T-helper 2 cell treated with Interferon-gamma antibody and Interleukin-4, amounts not matched to agents 5 μg/mL and 100 μg/mL, for 36 hours (primary cell): ENCODE measurements at regions not wholly inside any gene's neighbourhood (a gene's known extent, or its start where the extent isn't known, plus 50 kb on each side); places are given as distances from the start of the nearest gene placed in this dataset.

Experiments used
- DNase-seq: peaks from one replicate; pipeline ENCODE4 v3.0.0; 2021; ENCODE audit warnings: low spot score
- H3K27ac Mint-ChIP-seq: one replicate; pipeline ENCODE4 v1.8.0; 2021; ENCODE audit warnings: mild to moderate bottlenecking, mixed read lengths
- H3K27me3 Mint-ChIP-seq: one replicate; pipeline ENCODE4 v1.8.0; 2021; ENCODE audit warnings: low read depth, mixed read lengths
- H3K36me3 Mint-ChIP-seq: one replicate; pipeline ENCODE4 v1.8.0; 2021; ENCODE audit warnings: low read depth, mixed read lengths
- H3K4me1 Mint-ChIP-seq: one replicate; pipeline ENCODE4 v1.8.0; 2021; ENCODE audit warnings: low read depth, mixed read lengths
- H3K4me3 Mint-ChIP-seq: one replicate; pipeline ENCODE4 v1.8.0; 2022; ENCODE audit warnings: mild to moderate bottlenecking, moderate library complexity, mixed read lengths
- H3K9me3 Mint-ChIP-seq: one replicate; pipeline ENCODE4 v1.8.0; 2021; ENCODE audit warnings: mixed read lengths

DNA sequence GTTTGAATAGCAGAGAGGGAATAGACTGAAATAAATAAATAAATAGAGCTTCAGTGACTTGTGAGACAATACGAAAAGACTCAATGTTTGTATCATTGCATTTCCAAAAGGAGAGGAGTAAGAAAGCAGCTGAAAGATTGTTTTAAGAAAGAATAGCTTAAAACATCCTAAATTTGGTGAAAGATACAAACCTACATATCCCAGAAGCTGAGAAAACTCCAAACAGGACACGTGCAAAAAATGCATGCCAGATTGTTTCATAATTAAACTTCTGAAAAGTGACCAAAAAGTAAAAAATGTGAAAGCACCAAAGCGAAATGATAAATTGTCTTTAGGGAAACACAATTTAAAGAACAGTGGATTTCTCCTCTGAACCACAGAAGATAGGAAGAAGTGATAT is 711.0 kb downstream of the AACS start:
- no peaks in the 10 kb centered on the region for H3K4me1 Mint-ChIP-seq
- no peak overlapping the region for H3K27ac Mint-ChIP-seq
- no peaks in the 10 kb centered on the region for H3K36me3 Mint-ChIP-seq
- H3K27me3 Mint-ChIP-seq, result no peaks in the 10 kb centered on the region
- no peak overlapping the region for H3K4me3 Mint-ChIP-seq
- H3K9me3 Mint-ChIP-seq, result no peaks in the 10 kb centered on the region
- no peak for DNase-seq

DNA sequence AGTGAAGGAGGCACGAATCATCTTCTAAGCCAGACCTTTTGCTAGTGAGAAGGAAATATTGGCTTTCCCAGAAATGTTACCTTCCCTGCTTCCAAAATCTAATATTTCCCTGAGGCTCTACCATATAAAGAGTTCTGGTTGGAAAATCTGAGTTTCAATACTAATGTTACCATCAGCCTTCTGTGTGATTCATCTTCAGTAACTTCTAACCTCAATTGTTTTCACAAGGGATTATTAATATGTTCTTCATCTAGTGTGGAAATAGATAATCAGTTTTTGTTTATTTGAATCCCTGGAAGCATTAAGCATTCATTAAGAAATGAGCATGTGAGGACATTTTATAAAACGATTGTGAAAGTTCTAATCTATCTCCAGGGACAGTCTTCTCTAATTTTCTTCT is 720.9 kb downstream of the AACS start:
- H3K4me1 Mint-ChIP-seq, result no peaks in the 10 kb centered on the region
- peaks cover 21% of the 10 kb centered on the region for H3K9me3 Mint-ChIP-seq
- no peak overlapping the region for H3K27ac Mint-ChIP-seq
- no peaks in the 10 kb centered on the region for H3K36me3 Mint-ChIP-seq
- no peaks in the 10 kb centered on the region for H3K27me3 Mint-ChIP-seq
- H3K4me3 Mint-ChIP-seq, result no peak overlapping the region
- DNase-seq, result no peak

DNA sequence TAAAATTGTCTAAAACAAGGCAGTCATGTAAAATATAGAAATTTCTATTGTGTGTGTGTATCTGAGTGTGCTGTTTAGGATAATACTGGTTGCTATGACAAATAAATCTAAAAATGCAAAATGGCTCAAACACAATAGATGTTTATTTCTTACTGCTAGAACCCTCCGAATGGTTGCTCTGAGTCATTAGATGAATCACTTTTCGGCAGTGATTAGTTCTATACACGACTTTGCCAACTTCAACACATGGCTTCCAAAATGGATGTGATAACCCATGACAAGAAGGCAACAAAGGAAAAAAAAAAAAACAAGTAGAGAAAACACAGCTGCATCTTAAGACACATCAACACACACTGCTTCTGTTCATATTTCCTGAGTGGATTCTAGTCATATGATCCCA is 729.2 kb downstream of the AACS start:
- no peak overlapping the region for H3K27ac Mint-ChIP-seq
- no peaks in the 10 kb centered on the region for H3K36me3 Mint-ChIP-seq
- H3K4me3 Mint-ChIP-seq, result no peak overlapping the region
- no peaks in the 10 kb centered on the region for H3K27me3 Mint-ChIP-seq
- H3K4me1 Mint-ChIP-seq, result no peaks in the 10 kb centered on the region
- peaks cover 23% of the 10 kb centered on the region for H3K9me3 Mint-ChIP-seq
- no peak for DNase-seq

DNA sequence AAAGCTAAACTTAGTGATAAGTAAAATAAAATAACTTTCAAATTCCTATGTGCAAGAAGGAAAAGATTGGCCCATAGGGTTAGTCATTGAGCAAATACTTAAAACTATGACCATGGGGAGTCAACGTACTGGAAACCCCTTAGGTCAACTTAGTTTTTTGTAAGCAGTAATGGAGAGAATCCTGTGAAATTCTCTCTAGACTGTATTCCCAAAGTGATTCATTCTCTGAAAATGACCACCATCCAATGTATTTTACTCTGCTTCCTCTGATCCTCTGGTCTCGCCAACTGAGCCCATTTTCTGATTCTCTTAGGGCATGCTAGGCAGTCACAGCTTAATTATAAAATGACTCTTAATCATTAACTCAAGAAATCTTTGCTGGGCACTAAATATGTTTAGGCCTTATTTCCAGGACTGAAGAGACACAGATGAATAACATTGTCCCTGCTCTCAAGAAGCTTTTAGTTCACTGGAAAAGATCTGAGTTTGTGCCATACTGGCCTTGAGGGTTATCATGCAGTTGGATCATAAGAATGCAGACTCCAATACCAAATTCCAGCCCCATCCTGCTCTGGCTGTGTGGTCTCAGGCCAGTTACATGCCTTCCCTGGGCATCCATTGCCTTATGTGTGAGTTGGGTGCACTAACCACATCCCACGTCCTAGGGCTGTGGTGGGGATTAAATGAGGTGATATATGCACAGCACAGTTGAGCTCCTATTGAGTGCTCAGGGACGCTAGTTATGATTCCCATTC is 732.4 kb downstream of the AACS start:
- H3K27me3 Mint-ChIP-seq, result no peaks in the 10 kb centered on the region
- H3K9me3 Mint-ChIP-seq, result peaks cover 13% of the 10 kb centered on the region
- H3K4me3 Mint-ChIP-seq, result no peak overlapping the region
- H3K36me3 Mint-ChIP-seq, result no peaks in the 10 kb centered on the region
- H3K27ac Mint-ChIP-seq, result no peak overlapping the region
- DNase-seq, result no peak
- H3K4me1 Mint-ChIP-seq, result no peaks in the 10 kb centered on the region

DNA sequence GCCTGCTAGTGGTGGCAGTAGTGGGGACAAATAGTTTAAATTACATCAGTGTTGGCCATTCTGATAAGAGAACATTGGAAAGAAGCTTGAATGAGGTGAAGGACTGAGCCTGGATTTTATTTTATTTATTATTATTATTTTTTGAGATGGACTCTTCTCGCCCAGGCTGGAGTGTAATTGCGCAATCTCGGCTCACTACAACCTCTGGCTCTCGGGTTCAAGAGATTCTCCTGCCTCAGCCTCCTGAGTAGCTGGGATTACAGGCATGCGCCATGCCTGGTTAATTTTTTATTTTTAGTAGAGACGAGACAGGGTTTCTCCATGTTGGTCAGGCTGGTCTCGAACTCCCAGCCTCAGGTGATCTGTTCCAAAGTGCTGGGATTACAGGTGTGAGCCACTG is 739.4 kb downstream of the AACS start:
- no peak for DNase-seq
- Mint-ChIP-seq H3K4me1 (no peaks in the 10 kb centered on the region), H3K9me3 (peaks cover 21% of the 10 kb centered on the region), H3K36me3 (no peaks in the 10 kb centered on the region), H3K4me3 (no peak overlapping the region), H3K27me3 (no peaks in the 10 kb centered on the region), H3K27ac (no peak overlapping the region)

DNA sequence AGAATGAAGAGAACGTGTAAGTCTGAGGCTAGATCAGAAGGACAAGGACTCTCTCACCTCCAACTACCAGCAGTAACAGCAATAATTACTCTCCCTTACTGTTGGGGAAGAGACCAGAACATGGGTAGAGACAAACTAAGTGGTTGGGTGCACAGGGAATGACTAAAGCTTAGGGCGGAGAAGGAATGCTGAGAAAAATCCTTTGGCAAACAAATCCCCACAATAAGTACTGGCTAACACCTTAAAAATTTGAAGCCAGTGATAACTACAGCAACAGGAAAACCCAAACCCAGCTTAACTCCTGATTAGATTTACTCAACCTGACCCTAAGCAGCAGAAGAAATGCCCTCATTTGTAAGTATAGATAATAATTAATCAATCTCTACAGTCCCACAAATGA is 759.0 kb downstream of the AACS start:
- no peak overlapping the region for H3K4me3 Mint-ChIP-seq
- H3K4me1 Mint-ChIP-seq, result no peaks in the 10 kb centered on the region
- no peaks in the 10 kb centered on the region for H3K36me3 Mint-ChIP-seq
- no peak overlapping the region for H3K27ac Mint-ChIP-seq
- H3K9me3 Mint-ChIP-seq, result peaks cover 15% of the 10 kb centered on the region
- DNase-seq, result no peak
- no peaks in the 10 kb centered on the region for H3K27me3 Mint-ChIP-seq

DNA sequence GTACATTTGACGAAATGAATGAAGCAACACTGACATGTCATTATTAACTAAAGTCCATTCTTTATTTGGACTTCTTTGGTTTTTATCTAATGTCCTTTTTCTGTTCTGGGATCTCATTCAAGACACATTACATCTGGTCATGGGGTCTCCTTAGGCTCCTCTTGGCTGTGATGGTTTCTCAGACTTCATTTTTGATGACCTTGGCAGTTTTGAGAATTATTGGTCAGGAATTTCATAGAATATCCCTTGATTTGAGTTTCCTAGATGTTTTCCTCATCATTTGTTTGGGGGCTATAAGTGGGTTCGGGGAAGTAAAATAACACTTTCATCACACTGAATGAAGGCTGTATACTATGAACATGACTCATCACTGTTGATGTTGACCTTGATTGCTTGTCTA is 770.6 kb downstream of the AACS start:
- no peaks in the 10 kb centered on the region for H3K36me3 Mint-ChIP-seq
- no peaks in the 10 kb centered on the region for H3K27me3 Mint-ChIP-seq
- no peak for DNase-seq
- H3K27ac Mint-ChIP-seq, result no peak overlapping the region
- H3K9me3 Mint-ChIP-seq, result peaks cover 8% of the 10 kb centered on the region
- H3K4me3 Mint-ChIP-seq, result no peak overlapping the region
- H3K4me1 Mint-ChIP-seq, result no peaks in the 10 kb centered on the region

DNA sequence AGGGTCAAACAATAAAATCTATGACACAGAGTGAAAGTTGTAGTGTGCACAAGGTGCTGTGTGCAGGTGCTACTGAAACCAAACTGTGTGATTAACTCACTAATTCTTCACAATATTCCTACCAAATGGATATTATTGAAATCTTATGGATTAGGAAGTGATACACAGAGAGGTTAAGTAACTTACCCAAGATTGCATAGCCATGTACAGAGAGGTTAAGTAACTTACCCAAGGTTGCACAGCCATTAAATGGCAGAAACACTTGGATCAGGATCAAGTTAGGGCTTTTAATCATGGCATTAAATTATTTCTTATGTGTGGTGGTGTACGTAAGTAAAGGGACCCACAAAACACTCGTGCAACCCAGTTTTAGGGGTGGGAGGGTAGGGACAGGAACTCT is 771.4 kb downstream of the AACS start:
- no peak overlapping the region for H3K27ac Mint-ChIP-seq
- no peak for DNase-seq
- H3K36me3 Mint-ChIP-seq, result no peaks in the 10 kb centered on the region
- no peak overlapping the region for H3K4me3 Mint-ChIP-seq
- peaks cover 8% of the 10 kb centered on the region for H3K9me3 Mint-ChIP-seq
- H3K27me3 Mint-ChIP-seq, result no peaks in the 10 kb centered on the region
- H3K4me1 Mint-ChIP-seq, result no peaks in the 10 kb centered on the region

DNA sequence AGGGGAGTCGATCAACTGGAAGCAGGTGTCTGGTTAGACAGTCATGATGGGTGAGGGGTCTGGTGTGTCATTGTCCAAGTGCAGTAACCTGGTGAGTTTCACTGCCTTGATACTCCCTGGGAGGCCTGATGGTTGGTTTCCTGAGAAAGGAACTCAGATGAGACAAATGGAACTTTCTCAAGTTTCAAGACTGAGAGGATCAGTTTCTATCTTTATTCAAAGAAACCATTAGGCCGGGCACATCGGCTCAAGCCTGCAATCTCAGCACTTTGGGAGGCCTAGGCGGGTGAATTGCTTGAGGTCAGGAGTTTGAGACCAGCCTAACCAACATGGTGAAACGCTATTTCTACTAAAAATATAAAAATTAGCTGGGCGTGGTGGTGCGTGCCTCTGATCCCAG is 776.1 kb downstream of the AACS start:
- Mint-ChIP-seq H3K9me3 (peaks cover 8% of the 10 kb centered on the region), H3K27me3 (no peaks in the 10 kb centered on the region), H3K4me1 (no peaks in the 10 kb centered on the region), H3K27ac (no peak overlapping the region), H3K36me3 (no peaks in the 10 kb centered on the region), H3K4me3 (no peak overlapping the region)
- no peak for DNase-seq

DNA sequence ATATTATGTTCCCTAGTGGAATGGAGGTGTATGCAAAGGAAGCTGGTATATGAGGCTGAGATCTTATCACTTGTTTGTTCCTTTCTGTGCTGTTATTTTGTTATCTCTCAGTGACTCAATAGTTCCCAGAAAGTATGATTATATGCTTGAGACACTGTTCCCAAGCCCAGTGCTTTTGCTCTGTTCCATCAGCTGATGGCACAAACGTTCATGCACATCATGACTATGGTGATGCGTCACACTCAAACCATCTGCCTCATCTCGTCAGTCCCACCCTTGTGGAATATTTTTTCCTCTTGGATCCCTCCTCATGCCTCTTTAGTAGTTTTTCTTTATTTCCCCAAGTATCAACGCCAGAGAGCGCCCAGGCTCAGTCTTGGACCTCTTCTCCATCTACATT is 786.9 kb downstream of the AACS start:
- no peaks in the 10 kb centered on the region for H3K27me3 Mint-ChIP-seq
- H3K27ac Mint-ChIP-seq, result no peak overlapping the region
- no peak for DNase-seq
- H3K4me3 Mint-ChIP-seq, result no peak overlapping the region
- no peaks in the 10 kb centered on the region for H3K36me3 Mint-ChIP-seq
- H3K9me3 Mint-ChIP-seq, result peaks cover 4% of the 10 kb centered on the region
- H3K4me1 Mint-ChIP-seq, result no peaks in the 10 kb centered on the region

DNA sequence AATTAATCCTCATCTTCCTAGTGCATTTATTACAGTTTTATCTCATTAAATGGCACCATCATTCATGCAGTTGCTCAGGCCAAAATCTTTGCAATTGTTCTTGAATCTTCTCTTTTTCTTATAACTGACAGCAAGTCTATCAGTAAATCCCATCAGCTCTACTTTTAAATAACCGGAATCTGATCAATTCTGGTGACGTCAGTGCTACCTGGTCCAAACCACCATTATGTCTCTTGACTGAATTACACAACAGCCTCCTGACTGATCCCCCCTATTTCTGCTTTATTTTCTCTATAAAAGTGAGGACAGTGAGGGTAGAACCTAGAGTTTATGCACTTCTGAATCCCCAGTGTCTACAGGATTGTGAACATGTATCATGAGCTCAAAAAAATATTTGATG is 787.4 kb downstream of the AACS start:
- Mint-ChIP-seq H3K27ac (no peak overlapping the region), H3K4me1 (no peaks in the 10 kb centered on the region), H3K9me3 (peaks cover 4% of the 10 kb centered on the region), H3K4me3 (no peak overlapping the region), H3K36me3 (no peaks in the 10 kb centered on the region), H3K27me3 (no peaks in the 10 kb centered on the region)
- no peak for DNase-seq

DNA sequence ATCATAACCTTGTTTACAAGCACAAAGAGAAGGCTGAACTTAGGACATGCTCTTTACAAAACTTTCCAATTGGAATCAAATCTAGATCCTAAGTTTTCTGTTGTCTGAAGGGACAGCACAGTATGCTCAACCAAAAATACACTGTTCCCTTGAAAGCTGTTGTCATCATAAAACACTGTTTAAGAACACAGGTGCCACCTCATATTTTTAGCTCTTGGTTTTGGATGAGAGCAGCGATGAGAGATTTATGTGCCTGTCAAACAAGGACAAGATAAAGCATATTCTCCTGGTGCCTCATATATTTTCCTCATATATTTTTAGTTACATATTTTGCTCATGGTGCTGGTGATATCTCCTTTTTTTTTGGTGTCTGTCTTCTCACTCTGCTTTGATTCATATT is 788.4 kb downstream of the AACS start:
- no peak for DNase-seq
- no peaks in the 10 kb centered on the region for H3K4me1 Mint-ChIP-seq
- H3K36me3 Mint-ChIP-seq, result no peaks in the 10 kb centered on the region
- peaks cover 4% of the 10 kb centered on the region for H3K9me3 Mint-ChIP-seq
- no peaks in the 10 kb centered on the region for H3K27me3 Mint-ChIP-seq
- no peak overlapping the region for H3K4me3 Mint-ChIP-seq
- no peak overlapping the region for H3K27ac Mint-ChIP-seq

DNA sequence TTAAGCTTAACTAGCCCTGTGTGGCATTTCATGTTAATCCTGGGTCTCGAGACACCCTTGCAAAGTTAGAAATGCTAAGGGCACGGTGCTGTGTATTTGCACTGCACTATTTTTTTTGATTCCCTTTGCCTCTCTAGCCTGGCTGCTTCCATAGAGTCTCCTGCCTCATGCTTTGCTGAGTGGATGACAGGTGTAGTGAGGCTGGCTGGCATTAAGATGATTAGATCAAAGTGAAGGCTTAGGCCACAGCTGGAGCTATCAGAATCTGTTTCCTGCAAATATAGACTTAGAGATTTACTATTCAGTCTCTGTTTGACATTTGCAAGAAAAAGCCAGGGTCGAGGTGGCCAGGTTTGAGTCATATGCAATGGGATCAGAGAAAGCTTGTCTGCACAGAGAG is 791.1 kb downstream of the AACS start:
- peaks cover 16% of the 10 kb centered on the region for H3K9me3 Mint-ChIP-seq
- no peak overlapping the region for H3K27ac Mint-ChIP-seq
- no peaks in the 10 kb centered on the region for H3K4me1 Mint-ChIP-seq
- no peak overlapping the region for H3K4me3 Mint-ChIP-seq
- H3K36me3 Mint-ChIP-seq, result no peaks in the 10 kb centered on the region
- no peaks in the 10 kb centered on the region for H3K27me3 Mint-ChIP-seq
- no peak for DNase-seq

DNA sequence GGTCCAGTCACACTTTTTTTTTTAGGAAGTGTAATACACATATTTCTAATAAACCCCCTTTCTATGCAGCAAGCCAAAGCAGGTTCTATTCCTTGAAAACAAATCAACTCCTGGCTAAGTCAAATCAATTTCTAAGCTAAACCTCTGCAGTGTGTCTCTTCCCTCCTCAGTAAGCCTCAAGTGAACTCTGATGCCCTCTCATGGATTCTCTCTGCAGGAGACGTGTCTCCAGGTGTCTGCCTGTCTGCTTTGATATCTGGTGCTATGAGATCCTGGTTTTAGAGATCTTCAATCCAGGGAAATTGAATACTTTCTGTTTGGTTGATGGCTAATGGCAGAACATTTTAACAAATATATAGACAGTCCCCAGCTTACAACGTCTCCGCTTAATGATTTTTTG is 791.7 kb downstream of the AACS start:
- Mint-ChIP-seq H3K36me3 (no peaks in the 10 kb centered on the region), H3K9me3 (peaks cover 16% of the 10 kb centered on the region), H3K27me3 (no peaks in the 10 kb centered on the region), H3K4me1 (no peaks in the 10 kb centered on the region), H3K27ac (no peak overlapping the region), H3K4me3 (no peak overlapping the region)
- DNase-seq, result no peak

DNA sequence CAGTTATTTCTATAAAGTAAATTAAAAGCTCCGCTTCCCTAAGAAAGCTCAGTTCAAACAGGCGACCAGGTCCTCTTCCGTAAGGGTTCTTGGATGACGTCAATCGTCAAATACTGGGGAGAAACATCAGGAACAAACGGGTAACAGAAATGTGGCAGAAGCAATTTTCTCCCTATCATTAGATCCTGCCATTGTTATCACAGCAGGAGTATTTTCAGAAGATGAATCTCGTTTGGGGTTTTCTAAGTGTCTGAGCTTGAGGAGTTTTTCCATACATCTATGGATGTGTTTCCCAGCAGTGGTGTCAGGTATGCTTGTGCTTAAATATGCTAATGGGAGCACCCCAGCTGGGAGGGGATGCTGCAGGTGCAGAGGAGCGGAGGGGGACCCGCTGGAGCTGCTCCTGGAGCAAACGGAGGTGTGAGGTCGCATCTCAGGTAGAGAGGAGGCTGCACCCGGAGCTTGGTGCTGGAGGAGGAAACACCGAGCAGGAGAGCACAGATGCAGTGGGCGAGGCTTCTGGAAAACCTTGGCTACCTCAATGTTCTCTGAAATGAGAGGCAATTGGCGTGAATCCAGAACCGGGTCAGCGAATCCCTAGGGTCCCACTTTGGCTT is 795.5 kb downstream of the AACS start:
- DNase-seq, result no peak
- H3K27me3 Mint-ChIP-seq, result no peaks in the 10 kb centered on the region
- H3K27ac Mint-ChIP-seq, result no peak overlapping the region
- H3K4me3 Mint-ChIP-seq, result no peak overlapping the region
- peaks cover 12% of the 10 kb centered on the region for H3K9me3 Mint-ChIP-seq
- no peaks in the 10 kb centered on the region for H3K36me3 Mint-ChIP-seq
- no peaks in the 10 kb centered on the region for H3K4me1 Mint-ChIP-seq
